ENCODE measurements at regions not wholly inside any gene's neighbourhood (a gene's known extent, or its start where the extent isn't known, plus 50 kb on each side); places are given as distances from the start of the nearest gene placed in this dataset.

- DNase-seq, result no peak
- no peak for TF ChIP-seq CTCF (IDR thresholded peaks at IDR 0.05; ENCODE audit: borderline replicate concordance)
- Histone ChIP-seq H3K4me1 (no peaks in the 10 kb centered on the region), H3K36me3 (no peaks in the 10 kb centered on the region), H3K27ac (replicated peaks) (no peak overlapping the region), H3K27me3 (ENCODE audit: low read depth) (no peaks in the 10 kb centered on the region), H3K4me3 (no peak overlapping the region), H3K9me3 (replicated peaks) (peaks cover 35% of the 10 kb centered on the region)
- intact Hi-C loops (cut with micrococcal nuclease), result no loop called here
Observed at GRCh38 chr5:105158526-105158925, 1595.9 kb upstream of the NUDT12 start.

DNA sequence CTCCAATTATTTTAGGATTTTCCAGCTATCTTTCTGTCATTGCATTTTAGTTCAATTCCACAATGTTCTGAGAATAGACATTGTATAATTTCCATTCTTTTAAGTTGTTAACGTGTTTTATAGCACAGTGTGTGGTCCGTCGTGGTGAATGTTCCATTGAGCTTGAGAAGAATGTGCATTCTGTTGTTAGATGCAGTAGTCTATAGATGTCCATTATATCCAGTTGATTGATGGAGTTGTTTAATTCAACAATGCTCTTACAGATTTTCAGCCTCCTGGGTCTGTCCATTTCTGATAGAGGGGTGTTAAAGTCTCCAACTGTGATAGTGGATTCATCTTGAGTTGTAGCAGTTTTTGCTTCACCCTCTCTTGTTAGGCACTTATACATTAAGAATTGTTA is 1587.7 kb upstream of the NUDT12 start:
- Histone ChIP-seq H3K4me1 (no peaks in the 10 kb centered on the region), H3K36me3 (no peaks in the 10 kb centered on the region), H3K4me3 (no peak overlapping the region), H3K27me3 (ENCODE audit: low read depth) (no peaks in the 10 kb centered on the region), H3K27ac (replicated peaks) (no peak overlapping the region), H3K9me3 (replicated peaks) (no peaks in the 10 kb centered on the region)
- TF ChIP-seq CTCF (IDR thresholded peaks at IDR 0.05; ENCODE audit: borderline replicate concordance), result no peak
- intact Hi-C loops (cut with micrococcal nuclease), result no loop called here
- DNase-seq, result no peak

DNA sequence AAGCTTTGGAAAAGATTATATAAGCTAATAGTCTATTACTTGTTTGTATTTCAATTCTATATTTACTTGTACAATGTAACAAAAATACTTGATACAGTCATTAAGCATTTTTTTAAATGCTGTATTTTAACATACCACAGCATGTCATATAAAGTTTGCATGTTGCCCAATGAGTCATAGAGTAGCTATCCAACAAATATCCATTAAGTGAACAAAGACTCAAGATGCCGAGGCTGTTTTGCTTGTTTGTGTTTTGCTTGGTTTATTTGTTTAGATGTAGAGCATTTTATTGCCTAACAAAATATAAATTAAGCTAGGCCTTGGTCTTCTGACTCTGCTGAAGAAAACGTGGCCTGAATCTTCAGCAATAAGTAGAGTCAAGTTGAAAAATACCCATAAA is 1584.3 kb upstream of the NUDT12 start:
- intact Hi-C loops (cut with micrococcal nuclease), result no loop called here
- no peaks in the 10 kb centered on the region for H3K4me1 ChIP-seq
- H3K27me3 ChIP-seq (ENCODE audit: low read depth), result no peaks in the 10 kb centered on the region
- H3K36me3 ChIP-seq, result no peaks in the 10 kb centered on the region
- no peak overlapping the region for H3K4me3 ChIP-seq
- no peaks in the 10 kb centered on the region for H3K9me3 ChIP-seq (replicated peaks)
- no peak for DNase-seq
- H3K27ac ChIP-seq (replicated peaks), result no peak overlapping the region
- no peak for TF ChIP-seq CTCF (IDR thresholded peaks at IDR 0.05; ENCODE audit: borderline replicate concordance)

GRCh38 chr5:105145152-105145551 is 1582.6 kb upstream of the NUDT12 start:
- Histone ChIP-seq H3K36me3 (no peaks in the 10 kb centered on the region), H3K27me3 (ENCODE audit: low read depth) (no peaks in the 10 kb centered on the region), H3K4me3 (no peak overlapping the region), H3K27ac (replicated peaks) (no peak overlapping the region), H3K9me3 (replicated peaks) (no peaks in the 10 kb centered on the region), H3K4me1 (no peaks in the 10 kb centered on the region)
- intact Hi-C loops (cut with micrococcal nuclease), result no loop called here
- DNase-seq, result no peak
- no peak for TF ChIP-seq CTCF (IDR thresholded peaks at IDR 0.05; ENCODE audit: borderline replicate concordance)

DNA sequence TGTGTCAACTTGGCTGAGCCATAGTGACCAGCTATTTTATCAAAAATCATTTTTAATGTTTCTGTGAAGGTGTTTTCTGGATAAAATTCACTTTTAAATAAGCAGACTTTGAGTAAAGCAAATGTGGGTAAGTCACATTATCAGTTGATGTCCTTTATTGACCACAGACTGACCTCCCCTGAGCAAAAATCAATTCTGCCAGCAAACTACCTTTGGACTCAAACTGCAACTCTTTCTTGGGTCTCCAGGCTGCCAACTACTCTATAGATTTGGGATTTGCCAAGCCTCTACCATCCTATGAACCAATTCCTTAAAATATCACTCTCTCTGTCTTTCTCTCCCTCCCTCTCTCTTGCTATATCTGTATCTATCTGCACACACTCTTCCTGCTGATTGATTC is 1571.7 kb upstream of the NUDT12 start:
- no peaks in the 10 kb centered on the region for H3K4me1 ChIP-seq
- H3K36me3 ChIP-seq, result no peaks in the 10 kb centered on the region
- no peak overlapping the region for H3K27ac ChIP-seq (replicated peaks)
- peaks cover 10% of the 10 kb centered on the region for H3K9me3 ChIP-seq (replicated peaks)
- no peaks in the 10 kb centered on the region for H3K27me3 ChIP-seq (ENCODE audit: low read depth)
- H3K4me3 ChIP-seq, result no peak overlapping the region
- intact Hi-C loops (cut with micrococcal nuclease), result no loop called here
- TF ChIP-seq CTCF (IDR thresholded peaks at IDR 0.05; ENCODE audit: borderline replicate concordance), result no peak
- no peak for DNase-seq

DNA sequence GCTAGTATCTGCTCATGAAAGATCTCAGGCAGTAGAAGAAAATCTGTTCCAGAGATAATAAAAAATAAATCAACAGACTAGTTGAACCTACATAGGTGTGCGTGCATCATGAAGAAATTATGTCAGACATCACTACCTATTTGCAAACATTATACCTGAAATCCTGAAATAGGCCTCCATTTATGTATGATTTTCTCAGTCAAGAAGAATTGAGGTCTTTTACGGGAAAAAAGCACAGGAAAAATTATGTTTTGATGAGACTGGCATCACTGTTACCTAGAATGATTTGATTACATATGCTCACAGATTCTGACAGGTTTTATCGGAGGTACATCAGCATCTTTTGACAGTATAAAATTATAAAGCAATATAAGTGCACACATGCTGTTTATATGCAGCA is 1570.5 kb upstream of the NUDT12 start:
- intact Hi-C loops (cut with micrococcal nuclease), result no loop called here
- DNase-seq, result no peak
- H3K4me3 ChIP-seq, result no peak overlapping the region
- H3K36me3 ChIP-seq, result no peaks in the 10 kb centered on the region
- H3K9me3 ChIP-seq (replicated peaks), result peaks cover 10% of the 10 kb centered on the region
- no peaks in the 10 kb centered on the region for H3K27me3 ChIP-seq (ENCODE audit: low read depth)
- no peaks in the 10 kb centered on the region for H3K4me1 ChIP-seq
- no peak for TF ChIP-seq CTCF (IDR thresholded peaks at IDR 0.05; ENCODE audit: borderline replicate concordance)
- no peak overlapping the region for H3K27ac ChIP-seq (replicated peaks)

Measured in left ventricle myocardium inferior (tissue), 1 donor.